GM18517 (cell line): ENCODE measurements at regions not wholly inside any gene's neighbourhood (a gene's known extent, or its start where the extent isn't known, plus 50 kb on each side); places are given as distances from the start of the nearest gene placed in this dataset.
A peak's percentile ranks its signal among the peaks of the same experiment; 100 is the strongest.

Experiments used
- ATAC-seq: cut with Tn5 transposase; IDR thresholded peaks from one replicate; pipeline ENCODE4 v1.9.1; 2021; ENCODE audit warnings: mild to moderate bottlenecking, moderate library complexity; ENCODE audit not compliant: unreplicated experiment

- no peak for ATAC-seq
Observed at GRCh38 chr4:23355258-23355657, 534.6 kb downstream of the PPARGC1A start.

GRCh38 chr4:23353200-23353599 lies 536.6 kb downstream of the PPARGC1A start:
- ATAC-seq = no peak

GRCh38 chr4:23348789-23349498 lies 540.9 kb downstream of the PPARGC1A start:
- no peak for ATAC-seq

- ATAC-seq = no peak
Observed at GRCh38 chr4:23337292-23337691, 552.6 kb downstream of the PPARGC1A start.

- peak; percentile 73 for ATAC-seq
Observed at GRCh38 chr4:23333946-23334878, 555.6 kb downstream of the PPARGC1A start.

- ATAC-seq = peak; percentile 5
Observed at GRCh38 chr4:23333556-23333945, 556.3 kb downstream of the PPARGC1A start.

GRCh38 chr4:23332313-23332712 lies 557.5 kb downstream of the PPARGC1A start:
- no peak for ATAC-seq

- ATAC-seq = no peak
Observed at GRCh38 chr4:23327120-23327519, 562.7 kb downstream of the PPARGC1A start.

GRCh38 chr4:23324021-23324690 lies 565.7 kb downstream of the PPARGC1A start:
- no peak for ATAC-seq

GRCh38 chr4:23323436-23323835 lies 566.4 kb downstream of the PPARGC1A start:
- no peak for ATAC-seq

GRCh38 chr4:23322732-23323131 lies 567.1 kb downstream of the PPARGC1A start:
- no peak for ATAC-seq

- no peak for ATAC-seq
Observed at GRCh38 chr4:23320931-23321587, 568.8 kb downstream of the PPARGC1A start.

- ATAC-seq = no peak
Observed at GRCh38 chr4:23312686-23313085, 577.2 kb downstream of the PPARGC1A start.

- no peak for ATAC-seq
Observed at GRCh38 chr4:23311983-23312382, 577.9 kb downstream of the PPARGC1A start.

GRCh38 chr4:23305026-23305425 lies 584.8 kb downstream of the PPARGC1A start:
- ATAC-seq = no peak

- no peak for ATAC-seq
Observed at GRCh38 chr4:23298371-23298770, 591.5 kb downstream of the PPARGC1A start.

GRCh38 chr4:23297327-23297726 lies 592.5 kb downstream of the PPARGC1A start:
- ATAC-seq = no peak

- ATAC-seq = no peak
Observed at GRCh38 chr4:23291139-23291538, 598.4 kb downstream of the GBA3 start.

GRCh38 chr4:23290656-23291055 lies 597.9 kb downstream of the GBA3 start:
- no peak for ATAC-seq

- no peak for ATAC-seq
Observed at GRCh38 chr4:23279377-23279986, 586.7 kb downstream of the GBA3 start.

GRCh38 chr4:23278845-23279244 lies 586.1 kb downstream of the GBA3 start:
- no peak for ATAC-seq
